ENCODE measurements at regions not wholly inside any gene's neighbourhood (a gene's known extent, or its start where the extent isn't known, plus 50 kb on each side); places are given as distances from the start of the nearest gene placed in this dataset.

- Histone ChIP-seq H3K9me3 (no peaks in the 10 kb centered on the region), H3K4me3 (no peak overlapping the region), H3K27me3 (no peaks in the 10 kb centered on the region), H3K27ac (no peak overlapping the region), H3K36me3 (no peaks in the 10 kb centered on the region), H3K4me1 (ENCODE audit: insufficient read depth) (no peaks in the 10 kb centered on the region)
- WGBS, 3 donors, result 67 to 79% (median 70%) methylated on average over 2 of the region's 2 CpGs
- intact Hi-C loops (cut with DNase I), result no loop called here
- TF ChIP-seq POLR2A (IDR thresholded peaks at IDR 0.05), result no peak
- TF ChIP-seq CTCF (IDR thresholded peaks at IDR 0.05), result no peak
- DNase-seq, result no peak
Observed at GRCh38 chr2:220123751-220124150, 496.3 kb downstream of the SLC4A3 start.

- no peak overlapping the region for H3K27ac ChIP-seq
- TF ChIP-seq CTCF (IDR thresholded peaks at IDR 0.05), result no peak
- no peak for TF ChIP-seq EP300 (IDR thresholded peaks at IDR 0.05)
- no peak for TF ChIP-seq POLR2A (IDR thresholded peaks at IDR 0.05)
- H3K27me3 ChIP-seq, result no peaks in the 10 kb centered on the region
- 91 to 94% (median 92%) methylated on average over 8 of the region's 8 CpGs for WGBS, 3 donors
- H3K36me3 ChIP-seq, result no peaks in the 10 kb centered on the region
- no peaks in the 10 kb centered on the region for H3K9me3 ChIP-seq
- H3K4me3 ChIP-seq, result no peak overlapping the region
- no peaks in the 10 kb centered on the region for H3K4me1 ChIP-seq (ENCODE audit: insufficient read depth)
- intact Hi-C loops (cut with DNase I), result no loop called here
- DNase-seq, result no peak
Observed at GRCh38 chr2:220125551-220125950, 498.1 kb downstream of the SLC4A3 start.

- TF ChIP-seq CTCF (IDR thresholded peaks at IDR 0.05) (no peak), EP300 (IDR thresholded peaks at IDR 0.05) (no peak), POLR2A (IDR thresholded peaks at IDR 0.05) (no peak)
- Histone ChIP-seq H3K27me3 (no peaks in the 10 kb centered on the region), H3K4me3 (no peak overlapping the region), H3K9me3 (peaks cover 0 to 2% of the 10 kb centered on the region in 2 donors), H3K27ac (no peak overlapping the region), H3K4me1 (ENCODE audit: insufficient read depth) (peaks cover 2% of the 10 kb centered on the region), H3K36me3 (no peaks in the 10 kb centered on the region)
- no peak for DNase-seq
- WGBS, 3 donors, result 60 to 83% (median 78%) methylated on average over 3 of the region's 3 CpGs
- intact Hi-C loops (cut with DNase I), result no loop called here
Observed at GRCh38 chr2:220127311-220127710, 499.9 kb downstream of the SLC4A3 start.

- DNase-seq, result no peak
- Histone ChIP-seq H3K36me3 (no peaks in the 10 kb centered on the region), H3K4me3 (no peak overlapping the region), H3K27ac (no peak overlapping the region), H3K9me3 (peaks cover 0 to 2% of the 10 kb centered on the region in 2 donors), H3K4me1 (ENCODE audit: insufficient read depth) (peaks cover 4% of the 10 kb centered on the region), H3K27me3 (no peaks in the 10 kb centered on the region)
- no peak for TF ChIP-seq POLR2A (IDR thresholded peaks at IDR 0.05)
- TF ChIP-seq CTCF (IDR thresholded peaks at IDR 0.05), result no peak
- TF ChIP-seq EP300 (IDR thresholded peaks at IDR 0.05), result no peak
- intact Hi-C loops (cut with DNase I), result no loop called here
- WGBS, 3 donors, result 81 to 90% (median 87%) methylated on average over 5 of the region's 5 CpGs
Observed at GRCh38 chr2:220127876-220128275, 500.4 kb downstream of the SLC4A3 start.

- 68 to 80% (median 77%) methylated on average over 7 of the region's 7 CpGs for WGBS, 3 donors
- Histone ChIP-seq H3K27me3 (no peaks in the 10 kb centered on the region), H3K4me1 (ENCODE audit: insufficient read depth) (peaks cover 4% of the 10 kb centered on the region), H3K27ac (no peak overlapping the region), H3K36me3 (no peaks in the 10 kb centered on the region), H3K4me3 (no peak overlapping the region), H3K9me3 (peaks cover 0 to 2% of the 10 kb centered on the region in 2 donors)
- no peak for DNase-seq
- intact Hi-C loops (cut with DNase I), result no loop called here
- TF ChIP-seq EP300 (IDR thresholded peaks at IDR 0.05) (no peak), POLR2A (IDR thresholded peaks at IDR 0.05) (no peak), CTCF (IDR thresholded peaks at IDR 0.05) (no peak)
Observed at GRCh38 chr2:220129391-220129790, 502.0 kb downstream of the SLC4A3 start.
